Astrocyte (in vitro differentiated cells and primary cell): ENCODE measurements at regions not wholly inside any gene's neighbourhood (a gene's known extent, or its start where the extent isn't known, plus 50 kb on each side); places are given as distances from the start of the nearest gene placed in this dataset.

Source experiments
- CTCF ChIP-seq: IDR thresholded peaks from 2 replicates; pipeline ENCODE4 v1.5.1; 2011; ENCODE audit warnings: low read depth, mild to moderate bottlenecking, inconsistent platforms, low read length, moderate library complexity; ENCODE audit not compliant: insufficient read depth
- EZH2 ChIP-seq: IDR thresholded peaks from 2 replicates; pipeline ENCODE4 v1.6.1; 2012; ENCODE audit warnings: mild to moderate bottlenecking, low read length, inconsistent platforms; ENCODE audit not compliant: insufficient read depth

GRCh38 chr9:34773955-34774354, 64.0 kb upstream of the CCL21 start:
- TF ChIP-seq CTCF (no peak), EZH2 (no peak)
